IMR-90 (cell line): ENCODE measurements at regions not wholly inside any gene's neighbourhood (a gene's known extent, or its start where the extent isn't known, plus 50 kb on each side); places are given as distances from the start of the nearest gene placed in this dataset.

Experiments used
- ATAC-seq: fragments of 200-7000 bp; cut with Tn5 transposase; 2 replicates; pipeline ENCODE4 v1.9.1; 2020; ENCODE audit warnings: low read depth, mild to moderate bottlenecking, moderate library complexity
- BruUV-seq: library from RNA; stranded (reverse); fragments of 400-500 nt; replicated peaks from 2 replicates; lab custom pipeline; 2021; lab: Mats Ljungman, UMichigan
- CTCF ChIA-PET: fragments of 300-600 bp; formaldehyde crosslinking; extraction: SDS; loops from one replicate; lab custom pipeline; 2021; ENCODE audit warnings: antibody characterized with exemption; lab: Yijun Ruan, JAX
- POLR2A ChIA-PET: fragments of 300-600 bp; sonication (Branson Sonifier 250); formaldehyde crosslinking; loops from one replicate; lab custom pipeline; 2022; ENCODE audit warnings: antibody characterized with exemption; ENCODE audit not compliant: unreplicated experiment; lab: Charles Lee
- DNase-seq: peaks from one replicate; pipeline ENCODE4 v3.0.0; 2013
- H2AFZ ChIP-seq: replicated peaks from 2 replicates; pipeline ENCODE3; 2013; ENCODE audit warnings: low read length, mild to moderate bottlenecking; ENCODE audit not compliant: poor library complexity
- H2AK5ac ChIP-seq: 2 replicates; pipeline ENCODE4 v1.6.1; 2013; ENCODE audit warnings: low read depth, low read length, inconsistent platforms
- H2AK9ac ChIP-seq: replicated peaks from 2 replicates; pipeline ENCODE3; 2013; ENCODE audit warnings: mild to moderate bottlenecking, low read depth, low read length, moderate library complexity; ENCODE audit not compliant: poor library complexity
- H2BK120ac ChIP-seq: 2 replicates; pipeline ENCODE4 v1.6.1; 2013; ENCODE audit warnings: low read depth, low read length, inconsistent platforms
- H2BK15ac ChIP-seq: 3 replicates; pipeline ENCODE4 v1.6.1; 2013; ENCODE audit warnings: low read depth, low read length, inconsistent platforms
- H2BK20ac ChIP-seq: 2 replicates; pipeline ENCODE4 v1.6.1; 2013; ENCODE audit warnings: low read depth, mild to moderate bottlenecking, inconsistent platforms, low read length, moderate library complexity
- H2BK5ac ChIP-seq: 2 replicates; pipeline ENCODE4 v1.6.1; 2013; ENCODE audit warnings: mild to moderate bottlenecking, low read depth, low read length, inconsistent platforms; ENCODE audit not compliant: poor library complexity, severe bottlenecking
- H3K14ac ChIP-seq: replicated peaks from 2 replicates; pipeline ENCODE4 v1.6.1; 2013; ENCODE audit warnings: low read depth, low read length, inconsistent platforms
- H3K18ac ChIP-seq: 2 replicates; pipeline ENCODE4 v1.6.1; 2013; ENCODE audit warnings: low read depth, low read length, control low read depth
- H3K23ac ChIP-seq: 2 replicates; pipeline ENCODE4 v1.6.1; 2013; ENCODE audit warnings: low read depth, low read length, inconsistent platforms
- H3K27ac ChIP-seq: 2 replicates; pipeline ENCODE4 v1.5.1; 2013; ENCODE audit warnings: mild to moderate bottlenecking, control low read depth, low read length; ENCODE audit not compliant: insufficient read depth
- H3K27me3 ChIP-seq: 2 replicates; pipeline ENCODE4 v1.6.1; 2013; ENCODE audit warnings: low read length; ENCODE audit not compliant: control insufficient read depth, insufficient read depth
- H3K36me3 ChIP-seq: 2 replicates; pipeline ENCODE4 v1.6.1; 2013; ENCODE audit warnings: low read length, mixed read lengths; ENCODE audit not compliant: control insufficient read depth, insufficient read depth
- H3K4ac ChIP-seq: 2 replicates; pipeline ENCODE4 v1.6.1; 2013; ENCODE audit warnings: low read depth, low read length, inconsistent platforms
- H3K4me1 ChIP-seq: 2 replicates; pipeline ENCODE4 v1.6.1; 2013; ENCODE audit warnings: low read length, mixed read lengths; ENCODE audit not compliant: control insufficient read depth, insufficient read depth
- H3K4me2 ChIP-seq: 2 replicates; pipeline ENCODE4 v1.6.1; 2013; ENCODE audit warnings: low read depth, mild to moderate bottlenecking, control low read depth, low read length, moderate library complexity
- H3K4me3 ChIP-seq: 2 replicates; pipeline ENCODE4 v1.5.1; 2013; ENCODE audit warnings: low read depth, mild to moderate bottlenecking, control low read depth, low read length, moderate library complexity; ENCODE audit not compliant: insufficient read depth
- H3K56ac ChIP-seq: 2 replicates; pipeline ENCODE4 v1.6.1; 2013; ENCODE audit warnings: low read length, inconsistent platforms; ENCODE audit not compliant: insufficient read depth; ENCODE audit errors: extremely low read depth
- H3K79me1 ChIP-seq, 2 experiments: 2 replicates each; pipeline ENCODE4 v1.6.1; 2013; ENCODE audit warnings: low read length in 2 of 2, inconsistent platforms in 1 of 2, low read depth in 1 of 2
- H3K9ac ChIP-seq: 2 replicates; pipeline ENCODE4 v1.6.1; 2013; ENCODE audit warnings: low read depth, low read length, control low read depth
- H3K9me1 ChIP-seq: 2 replicates; pipeline ENCODE4 v1.6.1; 2013; ENCODE audit warnings: low read length, inconsistent platforms; ENCODE audit not compliant: insufficient read depth
- H3K9me3 ChIP-seq: 2 replicates; pipeline ENCODE4 v1.6.1; 2013; ENCODE audit warnings: low read length; ENCODE audit not compliant: control insufficient read depth, insufficient read depth
- H4K20me1 ChIP-seq: 2 replicates; pipeline ENCODE4 v1.6.1; 2013; ENCODE audit warnings: low read length, inconsistent platforms; ENCODE audit not compliant: insufficient read depth
- H4K5ac ChIP-seq: 2 replicates; pipeline ENCODE4 v1.6.1; 2013; ENCODE audit warnings: mild to moderate bottlenecking, low read depth, low read length, control low read depth
- H4K8ac ChIP-seq, 2 experiments: 2 replicates each; pipeline ENCODE4 v1.6.1; 2013; ENCODE audit warnings: low read depth in 2 of 2, low read length in 2 of 2, control low read depth in 1 of 2, inconsistent platforms in 1 of 2
- H4K91ac ChIP-seq: 2 replicates; pipeline ENCODE4 v1.6.1; 2013; ENCODE audit warnings: low read depth, low read length, inconsistent platforms; ENCODE audit not compliant: insufficient read depth
- CEBPB ChIP-seq: IDR thresholded peaks from 2 replicates; pipeline ENCODE4 v1.6.1; 2012; ENCODE audit warnings: low read depth, low read length, improper control_type of control experiment
- CHD1 ChIP-seq: IDR thresholded peaks from 2 replicates; pipeline ENCODE4 v1.6.1; 2012; ENCODE audit warnings: low read depth, low read length, improper control_type of control experiment
- WGBS, 2 experiments: methylation state at CpG; one replicate each; pipeline versions ENCODE4 v1.1.5 to v1.1.7; 2013; ENCODE audit warnings: missing lambda C conversion rate in 2 of 2; ENCODE audit not compliant: insufficient read length in 1 of 2; ENCODE audit errors: extremely low coverage in 2 of 2; 5-methylcytosine and 5-hydroxymethylcytosine counted together
- dilution Hi-C: fragments of 300-500 bp; cut with HindIII; formaldehyde crosslinking; loops from one replicate; pipeline ENCODE4 v1.14.3; 2018; ENCODE audit warnings: low sequenced_read_pairs; ENCODE audit not compliant: unreplicated experiment
- in situ Hi-C: fragments of 300-500 bp; cut with MboI; formaldehyde crosslinking; loops from 3 replicates; pipeline ENCODE4 v1.14.3; 2019; ENCODE audit warnings: low sequenced_read_pairs, inconsistent platforms, mixed read lengths
- intact Hi-C: fragments of 100-400 bp; cut with micrococcal nuclease; formaldehyde crosslinking; loops from 2 replicates; pipeline ENCODE4 v1.10.0; 2022

DNA sequence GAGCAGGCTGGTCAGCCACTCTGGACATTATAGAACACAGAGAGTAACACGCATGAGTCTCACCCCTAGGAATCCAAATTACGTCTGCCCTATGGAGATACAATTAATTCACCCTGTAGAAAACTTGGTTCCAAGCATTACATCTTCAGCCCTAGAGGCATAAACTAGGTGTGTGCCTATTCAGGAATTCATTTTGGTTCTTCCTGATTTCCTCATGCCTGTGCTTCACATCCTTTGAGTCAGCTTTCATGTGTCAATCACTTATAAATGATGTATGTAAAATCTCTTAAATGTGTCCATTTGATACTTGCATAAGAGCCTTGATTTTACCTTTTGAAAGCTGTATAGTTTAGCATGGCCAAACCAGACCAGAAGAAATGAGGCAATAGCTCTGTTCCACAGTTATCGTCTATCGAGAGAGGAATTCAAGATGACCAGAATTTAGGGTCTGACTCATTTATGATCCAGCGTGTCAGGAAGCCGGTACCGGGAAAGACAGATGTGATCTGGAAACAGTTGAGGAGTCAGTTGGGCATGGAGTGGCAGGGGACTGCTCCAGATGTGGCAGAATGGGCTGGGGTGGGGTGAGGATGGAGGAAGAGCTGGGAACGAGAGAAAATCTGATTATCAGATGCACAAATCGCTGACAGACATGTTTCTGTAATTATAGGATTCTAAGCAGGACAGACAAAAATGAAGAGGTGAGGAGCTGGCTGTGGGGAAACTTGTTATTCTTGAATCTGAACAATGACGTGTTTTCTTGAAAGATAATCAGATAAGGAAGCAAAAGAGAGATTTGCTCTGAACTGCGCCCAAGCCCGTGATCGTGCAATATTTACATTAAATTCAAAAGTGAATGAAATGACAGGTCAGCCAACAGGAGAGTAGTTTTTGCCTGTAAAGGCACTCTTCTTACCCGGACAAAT is 76.7 kb downstream of the C16orf95 start:
- Histone ChIP-seq H3K18ac (no peak overlapping the region), H3K4ac (no peak overlapping the region), H4K5ac (no peak overlapping the region), H3K56ac (no peak overlapping the region), H3K14ac (no peak overlapping the region), H3K4me1 (no peaks in the 10 kb centered on the region), H2AK9ac (no peak overlapping the region), H3K27me3 (peaks cover 50% of the 10 kb centered on the region), H4K91ac (no peak overlapping the region), H4K20me1 (no peaks in the 10 kb centered on the region), H3K79me1 (no peaks in the 10 kb centered on the region), H3K36me3 (no peaks in the 10 kb centered on the region), H2BK15ac (no peak overlapping the region), H3K9me3 (peaks cover 3% of the 10 kb centered on the region; the same call in 1 of the 2 replicates), H3K27ac (no peak overlapping the region), H2BK20ac (no peak overlapping the region), H2BK120ac (no peak overlapping the region), H3K23ac (no peak overlapping the region), H2BK5ac (no peak overlapping the region), H2AFZ (no peak overlapping the region), H3K4me3 (no peak overlapping the region), H3K9ac (no peak overlapping the region), H4K8ac (no peak overlapping the region), H2AK5ac (no peak overlapping the region), H3K4me2 (no peak overlapping the region; the same call in 1 of the 2 replicates), H3K9me1 (no peaks in the 10 kb centered on the region)
- CTCF ChIA-PET, result interaction anchor here (0.7 to 1.0 kb wide), 3 partner anchors 11 to 16 kb away, joined by 3 to 6 read pairs (median 3); no protein-coding TSS in a partner anchor
- dilution Hi-C loops, result no loop called here
- 38% methylated on average over 8 of the region's 14 CpGs; no CpG with 5 or more reads in 1 of the 2 experiments for WGBS, 2 experiments
- in situ Hi-C loops, result no loop called here
- ATAC-seq, result peak; percentile 40; the same call in 1 of the 2 replicates
- intact Hi-C loops, result no loop called here
- peak; percentile 34; the same call in 1 of the 2 replicates for TF ChIP-seq CEBPB
- no peak for TF ChIP-seq CHD1
- no TSS peak for BruUV-seq
- POLR2A ChIA-PET, result interaction anchor here (0.7 kb wide), 1 partner anchor 13 kb away, joined by 4 read pairs; no protein-coding TSS in a partner anchor
- peak; percentile 21 for DNase-seq
